ENCODE measurements at regions not wholly inside any gene's neighbourhood (a gene's known extent, or its start where the extent isn't known, plus 50 kb on each side); places are given as distances from the start of the nearest gene placed in this dataset.

DNA sequence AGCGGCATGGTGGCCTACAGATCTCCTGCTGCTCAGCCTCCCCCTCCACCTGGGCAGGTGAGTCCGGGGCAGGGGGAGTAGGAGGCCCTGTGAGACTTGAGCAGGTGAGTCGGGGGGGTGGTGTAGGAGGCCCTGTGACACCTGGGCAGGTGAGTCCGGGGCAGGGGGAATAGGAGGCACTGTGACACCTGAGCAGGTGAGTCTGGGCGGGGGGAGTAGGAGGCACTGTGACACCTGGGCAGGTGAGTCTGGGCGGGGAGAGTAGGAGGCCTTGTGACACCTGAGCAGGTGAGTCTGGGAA is 299.3 kb downstream of the BRD1 start:
- no peaks in the 10 kb centered on the region for H3K36me3 ChIP-seq
- no peak for TF ChIP-seq CTCF (IDR thresholded peaks at IDR 0.05)
- no peak for TF ChIP-seq EP300 (IDR thresholded peaks at IDR 0.05)
- DNase-seq (ENCODE audit: low spot score in 2 of 2) = no peak

DNA sequence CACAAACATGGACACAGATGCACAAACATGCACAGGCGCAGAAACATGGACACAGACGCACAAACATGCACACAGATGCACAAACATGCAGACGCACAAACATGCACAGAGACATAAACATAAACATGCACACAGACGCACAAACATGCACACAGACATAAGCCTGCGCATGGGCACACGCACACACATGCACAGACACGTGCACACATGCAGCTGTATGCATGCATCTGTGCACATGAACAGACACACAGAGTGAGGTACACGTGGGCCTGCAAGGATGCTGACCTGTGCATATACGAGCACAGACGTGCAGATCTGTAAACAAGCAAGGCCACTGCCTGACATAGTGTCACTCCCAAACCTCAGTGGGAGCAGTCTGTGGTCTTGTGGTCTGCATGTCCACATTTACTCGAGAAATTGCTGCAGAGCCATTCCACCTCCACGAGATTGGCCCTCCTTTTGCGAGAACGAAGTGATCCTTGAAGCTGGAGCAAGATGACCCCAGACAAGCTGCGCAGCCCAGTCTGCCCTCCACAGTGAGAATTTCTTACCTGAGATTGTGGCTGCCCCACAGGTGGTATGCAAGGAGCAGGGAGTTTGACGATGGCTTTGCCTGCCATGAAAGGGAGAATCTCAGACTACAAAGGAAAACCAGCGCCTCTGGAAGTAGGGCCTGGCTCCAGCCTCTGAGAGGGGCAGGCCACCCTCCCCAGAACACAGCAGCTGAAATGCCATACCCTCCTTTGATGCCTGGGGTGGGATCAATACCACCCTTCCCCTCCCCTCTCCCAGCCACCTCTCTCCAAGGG is 299.9 kb downstream of the BRD1 start:
- Histone ChIP-seq H3K4me3 (no peak overlapping the region), H3K36me3 (no peaks in the 10 kb centered on the region), H3K27me3 (no peaks in the 10 kb centered on the region), H3K4me1 (no peaks in the 10 kb centered on the region), H3K27ac (no peak overlapping the region), H3K9me3 (peaks cover 0 to 9% (median 0%) of the 10 kb centered on the region in 4 donors)
- 68 to 73% methylated on average over 15 to 17 of the region's 17 CpGs for WGBS, 2 donors
- DNase-seq (ENCODE audit: low spot score in 2 of 2) = no peak
- TF ChIP-seq POLR2A (IDR thresholded peaks at IDR 0.05) = no peak
- no peak for TF ChIP-seq CTCF (IDR thresholded peaks at IDR 0.05)
- no peak for TF ChIP-seq EP300 (IDR thresholded peaks at IDR 0.05)

More for the DNA sequence above, 299.3 kb downstream of the BRD1 start:
- Histone ChIP-seq H3K4me1 (no peaks in the 10 kb centered on the region), H3K27me3 (no peaks in the 10 kb centered on the region), H3K9me3 (peaks cover 0 to 5% (median 0%) of the 10 kb centered on the region in 4 donors), H3K4me3 (no peak overlapping the region), H3K27ac (no peak overlapping the region)
- whole genome bisulfite sequencing, 2 donors = 64 to 74% methylated on average over 5 to 6 of the region's 6 CpGs

GRCh38 chr22:49525801-49526535 is 301.7 kb downstream of the BRD1 start:
- no peak overlapping the region for H3K4me3 ChIP-seq
- H3K27me3 ChIP-seq = no peaks in the 10 kb centered on the region
- peaks cover 0 to 18% (median 0%) of the 10 kb centered on the region in 4 donors for H3K9me3 ChIP-seq
- H3K4me1 ChIP-seq = no peaks in the 10 kb centered on the region
- H3K36me3 ChIP-seq = no peaks in the 10 kb centered on the region
- no peak for DNase-seq (ENCODE audit: low spot score in 2 of 2)
- H3K27ac ChIP-seq = no peak overlapping the region
- TF ChIP-seq CTCF (IDR thresholded peaks at IDR 0.05) (no peak), EP300 (IDR thresholded peaks at IDR 0.05) (no peak), POLR2A (IDR thresholded peaks at IDR 0.05) (no peak)
- 58 to 60% methylated on average over 14 of the region's 14 CpGs for WGBS, 2 donors

DNA sequence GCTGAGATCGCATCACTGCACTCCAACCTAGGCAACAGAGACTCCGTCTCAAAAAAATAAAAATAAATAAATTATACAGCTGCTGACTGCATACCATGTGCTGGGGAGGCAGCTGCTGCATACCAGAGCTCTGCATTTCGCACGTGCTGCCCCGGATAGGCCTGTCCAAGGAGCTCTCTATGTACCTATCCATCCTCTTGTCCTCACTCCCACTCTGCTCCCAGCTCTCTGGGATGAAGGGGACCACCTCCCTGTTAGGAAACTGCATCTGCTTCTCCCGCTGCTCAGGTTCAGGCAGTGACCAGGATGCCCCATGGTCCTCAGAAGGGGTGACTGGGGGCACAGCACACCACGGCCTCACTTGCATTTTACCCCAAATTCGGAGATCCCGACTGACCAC is 302.3 kb downstream of the BRD1 start:
- TF ChIP-seq POLR2A (IDR thresholded peaks at IDR 0.05) (no peak), CTCF (IDR thresholded peaks at IDR 0.05) (no peak)
- 70 to 75% methylated on average over 9 of the region's 9 CpGs for WGBS, 2 donors
- no peak overlapping the region for H3K4me3 ChIP-seq
- H3K27ac ChIP-seq = no peak overlapping the region
- no peak for DNase-seq (ENCODE audit: low spot score in 2 of 2)
- peaks cover 0 to 24% (median 0%) of the 10 kb centered on the region in 4 donors for H3K9me3 ChIP-seq
- H3K4me1 ChIP-seq = no peaks in the 10 kb centered on the region
- no peaks in the 10 kb centered on the region for H3K36me3 ChIP-seq
- H3K27me3 ChIP-seq = no peaks in the 10 kb centered on the region

DNA sequence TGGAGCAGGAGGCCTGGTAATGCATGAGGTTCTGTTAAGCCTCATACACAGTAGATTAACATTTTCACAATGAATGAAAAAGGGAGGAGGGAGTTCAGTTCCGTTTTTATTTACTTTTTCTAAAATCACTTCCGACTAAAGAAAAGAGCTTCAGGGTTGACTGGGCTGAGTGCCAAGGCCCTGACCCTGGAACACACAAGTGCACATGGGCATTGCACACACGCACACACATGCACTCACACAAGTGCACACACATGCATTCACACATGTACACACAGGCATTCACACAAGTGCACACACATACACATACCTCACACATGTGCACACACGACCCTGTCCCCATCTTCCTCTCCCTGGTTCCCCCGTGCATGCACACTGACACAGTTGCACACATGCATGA is 303.3 kb downstream of the BRD1 start:
- no peaks in the 10 kb centered on the region for H3K36me3 ChIP-seq
- no peaks in the 10 kb centered on the region for H3K27me3 ChIP-seq
- H3K4me1 ChIP-seq = no peaks in the 10 kb centered on the region
- no peak overlapping the region for H3K4me3 ChIP-seq
- DNase-seq (ENCODE audit: low spot score in 2 of 2) = no peak
- H3K9me3 ChIP-seq = peaks cover 0 to 25% (median 0%) of the 10 kb centered on the region in 4 donors
- H3K27ac ChIP-seq = no peak overlapping the region
- WGBS, 2 donors = 30 to 31% methylated on average over 5 of the region's 5 CpGs
- TF ChIP-seq EP300 (IDR thresholded peaks at IDR 0.05) = no peak

All from tibial nerve (tissue), 4 donors.